ENCODE measurements at regions not wholly inside any gene's neighbourhood (a gene's known extent, or its start where the extent isn't known, plus 50 kb on each side); places are given as distances from the start of the nearest gene placed in this dataset.

GRCh38 chr2:198468136-198468535 is 663.7 kb downstream of the PLCL1 start:
- H3K9me3 Mint-ChIP-seq = peaks cover 3% of the 10 kb centered on the region
- no peak overlapping the region for H3K27ac Mint-ChIP-seq
- CTCF ChIA-PET = no interaction called here
- POLR2A ChIA-PET = no interaction called here
- no peak for TF ChIP-seq ELF4 (CRISPR knock-in tag; IDR thresholded peaks at IDR 0.05; ENCODE audit: low read depth)
- TF ChIP-seq JUN (CRISPR knock-in tag; IDR thresholded peaks at IDR 0.05) = no peak
- TF ChIP-seq, protein P1, sequence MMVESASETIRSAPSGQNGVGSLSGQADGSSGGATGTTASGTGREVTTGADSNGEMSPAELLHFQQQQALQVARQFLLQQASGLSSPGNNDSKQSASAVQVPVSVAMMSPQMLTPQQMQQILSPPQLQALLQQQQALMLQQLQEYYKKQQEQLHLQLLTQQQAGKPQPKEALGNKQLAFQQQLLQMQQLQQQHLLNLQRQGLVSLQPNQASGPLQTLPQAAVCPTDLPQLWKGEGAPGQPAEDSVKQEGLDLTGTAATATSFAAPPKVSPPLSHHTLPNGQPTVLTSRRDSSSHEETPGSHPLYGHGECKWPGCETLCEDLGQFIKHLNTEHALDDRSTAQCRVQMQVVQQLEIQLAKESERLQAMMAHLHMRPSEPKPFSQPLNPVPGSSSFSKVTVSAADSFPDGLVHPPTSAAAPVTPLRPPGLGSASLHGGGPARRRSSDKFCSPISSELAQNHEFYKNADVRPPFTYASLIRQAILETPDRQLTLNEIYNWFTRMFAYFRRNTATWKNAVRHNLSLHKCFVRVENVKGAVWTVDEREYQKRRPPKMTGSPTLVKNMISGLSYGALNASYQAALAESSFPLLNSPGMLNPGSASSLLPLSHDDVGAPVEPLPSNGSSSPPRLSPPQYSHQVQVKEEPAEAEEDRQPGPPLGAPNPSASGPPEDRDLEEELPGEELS (CRISPR knock-in tag; IDR thresholded peaks at IDR 0.05) = no peak
- TF ChIP-seq TP53 (CRISPR knock-in tag; IDR thresholded peaks at IDR 0.05) = no peak
- no peak for TF ChIP-seq TCF7 (CRISPR knock-in tag; IDR thresholded peaks at IDR 0.05; ENCODE audit: low read depth)
- no peak for TF ChIP-seq ESRRA (CRISPR knock-in tag; IDR thresholded peaks at IDR 0.05; ENCODE audit: borderline replicate concordance)
- TF ChIP-seq, protein P2, sequence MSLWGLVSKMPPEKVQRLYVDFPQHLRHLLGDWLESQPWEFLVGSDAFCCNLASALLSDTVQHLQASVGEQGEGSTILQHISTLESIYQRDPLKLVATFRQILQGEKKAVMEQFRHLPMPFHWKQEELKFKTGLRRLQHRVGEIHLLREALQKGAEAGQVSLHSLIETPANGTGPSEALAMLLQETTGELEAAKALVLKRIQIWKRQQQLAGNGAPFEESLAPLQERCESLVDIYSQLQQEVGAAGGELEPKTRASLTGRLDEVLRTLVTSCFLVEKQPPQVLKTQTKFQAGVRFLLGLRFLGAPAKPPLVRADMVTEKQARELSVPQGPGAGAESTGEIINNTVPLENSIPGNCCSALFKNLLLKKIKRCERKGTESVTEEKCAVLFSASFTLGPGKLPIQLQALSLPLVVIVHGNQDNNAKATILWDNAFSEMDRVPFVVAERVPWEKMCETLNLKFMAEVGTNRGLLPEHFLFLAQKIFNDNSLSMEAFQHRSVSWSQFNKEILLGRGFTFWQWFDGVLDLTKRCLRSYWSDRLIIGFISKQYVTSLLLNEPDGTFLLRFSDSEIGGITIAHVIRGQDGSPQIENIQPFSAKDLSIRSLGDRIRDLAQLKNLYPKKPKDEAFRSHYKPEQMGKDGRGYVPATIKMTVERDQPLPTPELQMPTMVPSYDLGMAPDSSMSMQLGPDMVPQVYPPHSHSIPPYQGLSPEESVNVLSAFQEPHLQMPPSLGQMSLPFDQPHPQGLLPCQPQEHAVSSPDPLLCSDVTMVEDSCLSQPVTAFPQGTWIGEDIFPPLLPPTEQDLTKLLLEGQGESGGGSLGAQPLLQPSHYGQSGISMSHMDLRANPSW (CRISPR knock-in tag; conservative IDR thresholded peaks at IDR 0.05; ENCODE audit: low read depth) = no peak
- no peak for TF ChIP-seq ZNF423 (CRISPR knock-in tag; IDR thresholded peaks at IDR 0.05)
- no peak for TF ChIP-seq CBFB (CRISPR knock-in tag; IDR thresholded peaks at IDR 0.05; ENCODE audit: low read depth)
- H3K36me3 Mint-ChIP-seq = no peaks in the 10 kb centered on the region
- ATAC-seq (no peak), DNase-seq (ENCODE audit: low spot score) (no peak)
- no peaks in the 10 kb centered on the region for H3K27me3 Mint-ChIP-seq (ENCODE audit: low read depth)
- no peaks in the 10 kb centered on the region for H3K4me1 Mint-ChIP-seq
- no peak overlapping the region for H3K4me3 Mint-ChIP-seq

GRCh38 chr2:198465970-198466369 is 661.6 kb downstream of the PLCL1 start:
- TF ChIP-seq ARID4B (CRISPR knock-in tag; IDR thresholded peaks at IDR 0.05; ENCODE audit: borderline replicate concordance) (no peak), TEAD4 (CRISPR knock-in tag; IDR thresholded peaks at IDR 0.05) (no peak), ATF6 (CRISPR knock-in tag; IDR thresholded peaks at IDR 0.05) (no peak), OVOL2 (CRISPR knock-in tag; IDR thresholded peaks at IDR 0.05; ENCODE audit: borderline replicate concordance) (no peak), SP1 (CRISPR knock-in tag; conservative IDR thresholded peaks at IDR 0.05) (no peak), ESRRA (CRISPR knock-in tag; IDR thresholded peaks at IDR 0.05; ENCODE audit: borderline replicate concordance) (no peak), ZSCAN18 (CRISPR knock-in tag; IDR thresholded peaks at IDR 0.05) (no peak), SOX15 (CRISPR knock-in tag; IDR thresholded peaks at IDR 0.05) (no peak), ZNF396 (CRISPR knock-in tag; IDR thresholded peaks at IDR 0.05; ENCODE audit: borderline replicate concordance) (no peak), ZNF263 (CRISPR knock-in tag; IDR thresholded peaks at IDR 0.05; ENCODE audit: low read depth) (no peak), ELF4 (CRISPR knock-in tag; IDR thresholded peaks at IDR 0.05; ENCODE audit: low read depth) (no peak), FOXJ3 (CRISPR knock-in tag; IDR thresholded peaks at IDR 0.05; ENCODE audit: borderline replicate concordance) (no peak)
- TF ChIP-seq, protein P3, sequence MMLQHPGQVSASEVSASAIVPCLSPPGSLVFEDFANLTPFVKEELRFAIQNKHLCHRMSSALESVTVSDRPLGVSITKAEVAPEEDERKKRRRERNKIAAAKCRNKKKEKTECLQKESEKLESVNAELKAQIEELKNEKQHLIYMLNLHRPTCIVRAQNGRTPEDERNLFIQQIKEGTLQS (CRISPR knock-in tag; conservative IDR thresholded peaks at IDR 0.05) = no peak
- TF ChIP-seq, protein P4, sequence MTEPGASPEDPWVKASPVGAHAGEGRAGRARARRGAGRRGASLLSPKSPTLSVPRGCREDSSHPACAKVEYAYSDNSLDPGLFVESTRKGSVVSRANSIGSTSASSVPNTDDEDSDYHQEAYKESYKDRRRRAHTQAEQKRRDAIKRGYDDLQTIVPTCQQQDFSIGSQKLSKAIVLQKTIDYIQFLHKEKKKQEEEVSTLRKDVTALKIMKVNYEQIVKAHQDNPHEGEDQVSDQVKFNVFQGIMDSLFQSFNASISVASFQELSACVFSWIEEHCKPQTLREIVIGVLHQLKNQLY (CRISPR knock-in tag; IDR thresholded peaks at IDR 0.05) = no peak
- H3K9me3 Mint-ChIP-seq = peaks cover 6% of the 10 kb centered on the region
- H3K36me3 Mint-ChIP-seq = no peaks in the 10 kb centered on the region
- no peaks in the 10 kb centered on the region for H3K4me1 Mint-ChIP-seq
- no peaks in the 10 kb centered on the region for H3K27me3 Mint-ChIP-seq (ENCODE audit: low read depth)
- DNase-seq (ENCODE audit: low spot score) (no peak), ATAC-seq (no peak)
- ChIA-PET POLR2A (no interaction called here), CTCF (no interaction called here)
- H3K27ac Mint-ChIP-seq = no peak overlapping the region
- H3K4me3 Mint-ChIP-seq = no peak overlapping the region

All from WTC11 (cell line).